A673 (cell line): ENCODE measurements at regions not wholly inside any gene's neighbourhood (a gene's known extent, or its start where the extent isn't known, plus 50 kb on each side); places are given as distances from the start of the nearest gene placed in this dataset.

Experiments
- BruUV-seq: library from RNA; stranded (reverse); fragments of 400-500 nt; replicated peaks from 2 replicates; lab custom pipeline; 2021; lab: Mats Ljungman, UMichigan
- CTCF ChIA-PET: fragments of 300-600 bp; sonication (Branson Sonifier 250); formaldehyde crosslinking; loops from one replicate; lab custom pipeline; 2022; ENCODE audit warnings: antibody characterized with exemption; lab: Charles Lee
- POLR2A ChIA-PET: fragments of 300-600 bp; sonication (Branson Sonifier 250); formaldehyde crosslinking; loops from one replicate; lab custom pipeline; 2022; ENCODE audit warnings: antibody characterized with exemption; ENCODE audit not compliant: low non-redundant PET; lab: Charles Lee
- DNase-seq: peaks from one replicate; pipeline ENCODE4 v3.0.0-alpha.2; 2015; ENCODE audit warnings: low spot score
- H3K27ac ChIP-seq: fragments of 200-600 bp; sonication (generic); 2 replicates; pipeline ENCODE4 v1.5.1; 2016; ENCODE audit warnings: mixed run types, low read depth, mild to moderate bottlenecking, mixed read lengths, antibody characterized with exemption, low read length; ENCODE audit not compliant: poor library complexity, severe bottlenecking
- H3K27me3 ChIP-seq: fragments of 200-600 bp; sonication (generic); replicated peaks from 2 replicates; pipeline ENCODE4 v1.6.1; 2017; ENCODE audit warnings: mixed run types, low read depth, mild to moderate bottlenecking, mixed read lengths, antibody characterized with exemption, low read length; ENCODE audit not compliant: insufficient read depth, poor library complexity
- H3K36me3 ChIP-seq: fragments of 200-600 bp; sonication (generic); 2 replicates; pipeline ENCODE4 v1.6.1; 2016; ENCODE audit warnings: mixed run types, mild to moderate bottlenecking, mixed read lengths, antibody characterized with exemption, low read length; ENCODE audit not compliant: insufficient read depth, poor library complexity, severe bottlenecking
- H3K4me1 ChIP-seq: fragments of 200-600 bp; sonication (generic); 2 replicates; pipeline ENCODE4 v1.6.1; 2017; ENCODE audit warnings: mixed run types, mild to moderate bottlenecking, mixed read lengths, antibody characterized with exemption, low read length; ENCODE audit not compliant: insufficient read depth, poor library complexity, severe bottlenecking
- H3K4me3 ChIP-seq: fragments of 200-600 bp; sonication (generic); 2 replicates; pipeline ENCODE4 v1.5.1; 2016; ENCODE audit warnings: low read depth, mixed run types, mild to moderate bottlenecking, mixed read lengths, low read length; ENCODE audit not compliant: poor library complexity, severe bottlenecking
- H3K9me3 ChIP-seq: fragments of 200-600 bp; sonication (generic); 2 replicates; pipeline ENCODE4 v1.6.1; 2016; ENCODE audit warnings: mixed run types, low read depth, mild to moderate bottlenecking, mixed read lengths, antibody characterized with exemption, low read length; ENCODE audit not compliant: poor library complexity, severe bottlenecking
- EZH2 ChIP-seq: fragments of 200-600 bp; sonication (generic); IDR thresholded peaks from 2 replicates; pipeline ENCODE4 v1.6.1; 2017; ENCODE audit warnings: borderline replicate concordance, low read depth, mild to moderate bottlenecking, mixed read lengths, antibody characterized with exemption, low read length; ENCODE audit not compliant: poor library complexity, severe bottlenecking
- intact Hi-C: fragments of 100-400 bp; cut with micrococcal nuclease; formaldehyde crosslinking; loops from one replicate; pipeline ENCODE4 v1.10.0; 2022; ENCODE audit not compliant: unreplicated experiment
- TF ChIP-seq, protein P1 (sequence below): fragments of 300-800, 200-600 bp; sonication (generic); conservative IDR thresholded peaks from 2 replicates; pipeline ENCODE4 v1.5.1; 2017; ENCODE audit warnings: low read depth, mild to moderate bottlenecking, antibody characterized with exemption, low read length, moderate library complexity, mixed read lengths

DNA sequence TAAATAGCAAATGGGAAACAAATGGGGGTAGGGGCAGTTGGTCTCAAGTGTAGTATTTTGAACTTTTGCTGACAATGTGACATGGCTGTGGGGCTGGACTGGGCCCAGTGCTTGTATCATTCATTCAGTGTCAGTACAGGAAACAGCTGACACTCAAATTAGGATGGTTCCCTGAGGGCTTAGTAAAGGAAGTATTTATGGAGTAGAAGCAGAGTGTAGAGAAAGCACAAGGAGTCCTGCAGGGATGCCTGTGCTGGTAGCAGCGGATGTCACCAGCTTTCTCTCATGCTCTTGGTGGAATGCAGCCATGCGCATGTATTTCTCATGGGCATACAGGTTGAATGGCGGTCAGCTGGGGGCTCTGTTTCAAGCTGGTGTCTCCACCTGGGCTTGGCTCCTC lies 72.9 kb upstream of the SLC44A1 start:
- BruUV-seq, result no TSS peak
- Histone ChIP-seq H3K4me1 (peaks cover 16% of the 10 kb centered on the region), H3K36me3 (no peaks in the 10 kb centered on the region), H3K27ac (no peak overlapping the region), H3K4me3 (no peak overlapping the region), H3K27me3 (no peaks in the 10 kb centered on the region), H3K9me3 (no peaks in the 10 kb centered on the region)
- POLR2A ChIA-PET, result no interaction called here
- peak; percentile 68 for DNase-seq
- CTCF ChIA-PET, result no interaction called here
- intact Hi-C loops, result no loop called here
- TF ChIP-seq EZH2, result no peak
- TF ChIP-seq, protein P1, sequence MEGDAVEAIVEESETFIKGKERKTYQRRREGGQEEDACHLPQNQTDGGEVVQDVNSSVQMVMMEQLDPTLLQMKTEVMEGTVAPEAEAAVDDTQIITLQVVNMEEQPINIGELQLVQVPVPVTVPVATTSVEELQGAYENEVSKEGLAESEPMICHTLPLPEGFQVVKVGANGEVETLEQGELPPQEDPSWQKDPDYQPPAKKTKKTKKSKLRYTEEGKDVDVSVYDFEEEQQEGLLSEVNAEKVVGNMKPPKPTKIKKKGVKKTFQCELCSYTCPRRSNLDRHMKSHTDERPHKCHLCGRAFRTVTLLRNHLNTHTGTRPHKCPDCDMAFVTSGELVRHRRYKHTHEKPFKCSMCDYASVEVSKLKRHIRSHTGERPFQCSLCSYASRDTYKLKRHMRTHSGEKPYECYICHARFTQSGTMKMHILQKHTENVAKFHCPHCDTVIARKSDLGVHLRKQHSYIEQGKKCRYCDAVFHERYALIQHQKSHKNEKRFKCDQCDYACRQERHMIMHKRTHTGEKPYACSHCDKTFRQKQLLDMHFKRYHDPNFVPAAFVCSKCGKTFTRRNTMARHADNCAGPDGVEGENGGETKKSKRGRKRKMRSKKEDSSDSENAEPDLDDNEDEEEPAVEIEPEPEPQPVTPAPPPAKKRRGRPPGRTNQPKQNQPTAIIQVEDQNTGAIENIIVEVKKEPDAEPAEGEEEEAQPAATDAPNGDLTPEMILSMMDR, result no peak

DNA sequence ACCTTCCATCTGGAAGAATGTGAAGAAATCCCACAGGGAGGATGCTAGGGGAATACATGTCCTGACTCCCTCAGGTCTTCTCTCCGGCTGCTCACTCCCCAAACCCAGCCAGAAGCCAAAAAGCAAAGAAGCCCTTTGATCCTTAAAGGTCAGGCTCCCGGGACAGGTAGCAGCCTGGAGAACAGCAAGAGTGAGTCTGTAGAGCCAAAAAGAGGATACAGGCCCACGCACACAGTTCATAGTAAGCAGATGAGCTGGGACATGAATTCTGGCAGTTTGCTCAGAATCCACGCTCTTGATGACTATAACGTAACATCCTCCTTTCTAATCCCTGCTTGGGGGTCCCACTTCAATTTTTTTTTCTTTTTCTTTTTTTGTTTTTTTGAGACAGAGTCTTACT lies 72.0 kb upstream of the SLC44A1 start:
- no peaks in the 10 kb centered on the region for H3K9me3 ChIP-seq
- no peak overlapping the region for H3K4me3 ChIP-seq
- H3K36me3 ChIP-seq, result no peaks in the 10 kb centered on the region
- intact Hi-C loops, result no loop called here
- TF ChIP-seq EZH2, result no peak
- H3K27me3 ChIP-seq, result no peaks in the 10 kb centered on the region
- CTCF ChIA-PET, result no interaction called here
- H3K4me1 ChIP-seq, result peaks cover 16% of the 10 kb centered on the region
- no TSS peak for BruUV-seq
- no peak overlapping the region for H3K27ac ChIP-seq
- POLR2A ChIA-PET, result no interaction called here
- DNase-seq, result no peak

DNA sequence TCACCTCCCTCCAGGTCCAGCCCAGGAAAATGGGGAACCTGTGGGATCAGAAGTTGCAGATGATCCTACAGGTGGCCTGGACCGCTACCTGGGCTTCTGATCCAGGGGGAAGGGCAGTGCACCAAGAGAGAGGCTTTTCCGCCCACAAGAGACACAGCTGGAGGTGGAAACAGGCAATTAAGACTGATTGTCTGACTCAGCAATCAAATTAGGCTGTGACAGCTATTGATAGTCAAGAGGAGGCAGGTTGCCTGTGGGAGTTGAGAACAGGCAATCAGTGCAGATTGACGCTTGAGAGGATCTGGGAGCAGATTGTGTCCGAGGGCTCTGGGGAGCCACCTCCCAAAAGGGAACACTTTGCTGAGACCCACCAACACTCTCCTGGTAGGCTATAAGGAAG lies 71.1 kb upstream of the SLC44A1 start:
- ChIA-PET CTCF (no interaction called here), POLR2A (interaction anchor here (0.6 kb wide), 1 partner anchor 18 kb away, joined by 3 read pairs; no protein-coding TSS in a partner anchor)
- intact Hi-C loops, result no loop called here
- H3K9me3 ChIP-seq, result no peaks in the 10 kb centered on the region
- no peaks in the 10 kb centered on the region for H3K27me3 ChIP-seq
- no peak overlapping the region for H3K4me3 ChIP-seq
- peaks cover 16% of the 10 kb centered on the region for H3K4me1 ChIP-seq
- BruUV-seq, result no TSS peak
- no peak for TF ChIP-seq EZH2
- TF ChIP-seq, protein P1, result no peak
- DNase-seq, result peak; percentile 51
- H3K36me3 ChIP-seq, result no peaks in the 10 kb centered on the region
- H3K27ac ChIP-seq, result no peak overlapping the region

DNA sequence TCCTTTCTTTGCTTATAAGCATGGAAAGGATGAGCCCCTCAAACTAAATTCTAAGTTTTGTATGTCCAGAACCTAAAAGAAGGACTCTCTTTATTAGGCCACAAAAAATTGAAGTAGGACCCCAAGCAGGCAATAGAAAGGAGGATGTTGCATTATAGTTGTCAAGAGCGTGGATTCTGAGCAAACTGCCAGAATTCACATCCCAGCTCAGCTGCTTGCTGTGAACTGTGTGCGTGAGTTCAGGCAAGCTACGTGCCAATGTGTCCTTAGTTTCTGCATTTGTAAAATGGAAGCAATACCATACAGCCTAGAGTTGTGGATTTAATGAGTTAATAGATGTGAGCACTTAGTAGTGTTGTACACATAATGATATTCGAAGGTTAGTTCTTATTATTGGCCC lies 70.6 kb upstream of the SLC44A1 start:
- DNase-seq, result no peak
- ChIA-PET CTCF (no interaction called here), POLR2A (no interaction called here)
- Histone ChIP-seq H3K27me3 (no peaks in the 10 kb centered on the region), H3K4me1 (peaks cover 16% of the 10 kb centered on the region), H3K27ac (no peak overlapping the region), H3K36me3 (no peaks in the 10 kb centered on the region), H3K9me3 (no peaks in the 10 kb centered on the region), H3K4me3 (no peak overlapping the region)
- intact Hi-C loops, result no loop called here
- TF ChIP-seq, protein P1, result no peak
- TF ChIP-seq EZH2, result no peak
- no TSS peak for BruUV-seq
